ENCODE measurements at regions not wholly inside any gene's neighbourhood (a gene's known extent, or its start where the extent isn't known, plus 50 kb on each side); places are given as distances from the start of the nearest gene placed in this dataset.

DNA sequence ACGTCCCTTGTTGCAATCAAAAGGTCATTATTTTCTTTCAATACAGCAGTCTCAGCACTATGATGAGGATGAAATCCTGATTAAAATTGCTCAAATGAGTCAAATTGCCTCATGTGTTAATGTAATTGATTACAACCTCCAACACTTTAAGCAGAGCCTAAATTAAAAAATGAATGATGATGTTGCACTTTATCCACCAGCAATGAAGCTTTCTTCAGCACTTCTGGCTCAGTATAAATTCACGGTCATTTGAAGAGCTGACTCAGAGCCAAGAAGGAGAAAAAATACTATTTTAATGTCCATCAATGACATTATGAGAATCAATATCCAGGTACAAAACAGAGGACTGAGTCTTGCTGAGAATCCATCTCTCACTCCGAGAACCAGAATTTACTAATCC is 792.6 kb upstream of the ATXN8OS start:
- no peak overlapping the region for H3K4me3 ChIP-seq (ENCODE audit: low read depth, low read length)
- H3K9me3 ChIP-seq = no peaks in the 10 kb centered on the region
- no peaks in the 10 kb centered on the region for H3K36me3 ChIP-seq (ENCODE audit: control insufficient read depth, insufficient read depth, low read length)
- H3K4me3 Mint-ChIP-seq (ENCODE audit: unreplicated experiment) = no peak overlapping the region
- DNase-seq = no peak
- H3K36me3 Mint-ChIP-seq (ENCODE audit: insufficient read depth, unreplicated experiment) = no peaks in the 10 kb centered on the region
- CTCF ChIA-PET = no interaction called here
- no TSS peak for BruUV-seq (replicated peaks)
- H3K27ac Mint-ChIP-seq (ENCODE audit: unreplicated experiment) = no peak overlapping the region
- TF ChIP-seq, protein P1, sequence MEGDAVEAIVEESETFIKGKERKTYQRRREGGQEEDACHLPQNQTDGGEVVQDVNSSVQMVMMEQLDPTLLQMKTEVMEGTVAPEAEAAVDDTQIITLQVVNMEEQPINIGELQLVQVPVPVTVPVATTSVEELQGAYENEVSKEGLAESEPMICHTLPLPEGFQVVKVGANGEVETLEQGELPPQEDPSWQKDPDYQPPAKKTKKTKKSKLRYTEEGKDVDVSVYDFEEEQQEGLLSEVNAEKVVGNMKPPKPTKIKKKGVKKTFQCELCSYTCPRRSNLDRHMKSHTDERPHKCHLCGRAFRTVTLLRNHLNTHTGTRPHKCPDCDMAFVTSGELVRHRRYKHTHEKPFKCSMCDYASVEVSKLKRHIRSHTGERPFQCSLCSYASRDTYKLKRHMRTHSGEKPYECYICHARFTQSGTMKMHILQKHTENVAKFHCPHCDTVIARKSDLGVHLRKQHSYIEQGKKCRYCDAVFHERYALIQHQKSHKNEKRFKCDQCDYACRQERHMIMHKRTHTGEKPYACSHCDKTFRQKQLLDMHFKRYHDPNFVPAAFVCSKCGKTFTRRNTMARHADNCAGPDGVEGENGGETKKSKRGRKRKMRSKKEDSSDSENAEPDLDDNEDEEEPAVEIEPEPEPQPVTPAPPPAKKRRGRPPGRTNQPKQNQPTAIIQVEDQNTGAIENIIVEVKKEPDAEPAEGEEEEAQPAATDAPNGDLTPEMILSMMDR (IDR thresholded peaks at IDR 0.05; ENCODE audit: insufficient read depth in 1 of 2, low read depth in 1 of 2, low read length in 1 of 2, severe bottlenecking in 1 of 2, unreplicated experiment in 1 of 2) = no peak
- intact Hi-C loops (cut with micrococcal nuclease; ENCODE audit: unreplicated experiment) = no loop called here
- POLR2A ChIA-PET = no interaction called here
- no peaks in the 10 kb centered on the region for H3K9me3 Mint-ChIP-seq (ENCODE audit: unreplicated experiment)
- H3K4me1 ChIP-seq = no peaks in the 10 kb centered on the region
- no peaks in the 10 kb centered on the region for H3K27me3 ChIP-seq (replicated peaks; ENCODE audit: control insufficient read depth, insufficient read depth, low read length)
- H3K27me3 Mint-ChIP-seq (ENCODE audit: insufficient read depth, unreplicated experiment) = no peaks in the 10 kb centered on the region
- H3K4me1 Mint-ChIP-seq (ENCODE audit: low read depth, unreplicated experiment) = no peaks in the 10 kb centered on the region

DNA sequence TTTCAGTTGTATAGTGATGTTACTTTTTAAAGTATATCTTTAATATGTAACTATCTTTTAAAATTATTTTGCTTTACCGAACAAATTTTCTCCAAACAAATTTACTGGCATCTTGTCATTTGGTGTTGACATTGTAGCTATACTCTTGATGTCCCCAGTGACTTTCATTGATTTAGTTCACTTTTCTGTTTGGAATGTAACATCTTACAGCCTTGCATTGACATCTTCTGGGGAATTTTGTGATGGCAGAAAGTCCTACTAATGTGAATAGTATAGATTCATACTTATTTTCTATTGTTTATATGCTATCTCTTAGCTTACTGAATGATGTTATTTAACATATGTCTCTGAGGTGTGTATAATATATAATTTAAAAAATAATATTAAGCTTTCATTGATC is 800.9 kb upstream of the ATXN8OS start:
- Mint-ChIP-seq H3K4me3 (ENCODE audit: unreplicated experiment) (no peak overlapping the region), H3K9me3 (ENCODE audit: unreplicated experiment) (no peaks in the 10 kb centered on the region), H3K36me3 (ENCODE audit: insufficient read depth, unreplicated experiment) (no peaks in the 10 kb centered on the region), H3K27ac (ENCODE audit: unreplicated experiment) (no peak overlapping the region), H3K4me1 (ENCODE audit: low read depth, unreplicated experiment) (no peaks in the 10 kb centered on the region), H3K27me3 (ENCODE audit: insufficient read depth, unreplicated experiment) (no peaks in the 10 kb centered on the region)
- POLR2A ChIA-PET = no interaction called here
- no TSS peak for BruUV-seq (replicated peaks)
- Histone ChIP-seq H3K9me3 (no peaks in the 10 kb centered on the region), H3K36me3 (ENCODE audit: control insufficient read depth, insufficient read depth, low read length) (no peaks in the 10 kb centered on the region), H3K27me3 (replicated peaks; ENCODE audit: control insufficient read depth, insufficient read depth, low read length) (no peaks in the 10 kb centered on the region), H3K4me1 (no peaks in the 10 kb centered on the region), H3K4me3 (ENCODE audit: low read depth, low read length) (no peak overlapping the region)
- CTCF ChIA-PET = no interaction called here
- TF ChIP-seq, protein P1 (IDR thresholded peaks at IDR 0.05; ENCODE audit: insufficient read depth in 1 of 2, low read depth in 1 of 2, low read length in 1 of 2, severe bottlenecking in 1 of 2, unreplicated experiment in 1 of 2) = no peak
- DNase-seq = no peak
- intact Hi-C loops (cut with micrococcal nuclease; ENCODE audit: unreplicated experiment) = no loop called here

DNA sequence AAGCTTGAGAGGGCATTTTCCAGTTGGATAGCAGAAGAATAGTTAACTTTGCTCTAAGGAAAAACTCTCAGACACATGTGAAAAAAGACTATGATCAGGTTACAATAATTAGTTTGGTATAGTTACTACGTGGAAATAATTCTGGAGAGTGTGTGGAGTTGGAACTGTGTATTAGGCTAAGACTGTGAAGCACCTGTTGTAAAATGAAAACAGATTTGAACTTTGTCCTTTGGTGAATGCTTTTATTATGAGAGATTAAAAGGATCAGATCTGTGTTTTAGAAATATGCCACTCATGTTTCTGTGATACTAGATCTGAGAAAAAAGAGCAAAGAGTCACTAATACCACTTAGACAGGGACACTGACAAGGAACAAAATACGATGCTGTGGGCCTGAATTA is 807.5 kb upstream of the ATXN8OS start:
- no TSS peak for BruUV-seq (replicated peaks)
- Histone ChIP-seq H3K4me3 (ENCODE audit: low read depth, low read length) (no peak overlapping the region), H3K36me3 (ENCODE audit: control insufficient read depth, insufficient read depth, low read length) (no peaks in the 10 kb centered on the region), H3K27me3 (replicated peaks; ENCODE audit: control insufficient read depth, insufficient read depth, low read length) (no peaks in the 10 kb centered on the region), H3K4me1 (no peaks in the 10 kb centered on the region), H3K9me3 (no peaks in the 10 kb centered on the region)
- POLR2A ChIA-PET = no interaction called here
- intact Hi-C loops (cut with micrococcal nuclease; ENCODE audit: unreplicated experiment) = no loop called here
- H3K36me3 Mint-ChIP-seq (ENCODE audit: insufficient read depth, unreplicated experiment) = no peaks in the 10 kb centered on the region
- no peak for DNase-seq
- CTCF ChIA-PET = no interaction called here
- H3K27ac Mint-ChIP-seq (ENCODE audit: unreplicated experiment) = no peak overlapping the region
- H3K27me3 Mint-ChIP-seq (ENCODE audit: insufficient read depth, unreplicated experiment) = no peaks in the 10 kb centered on the region
- H3K4me1 Mint-ChIP-seq (ENCODE audit: low read depth, unreplicated experiment) = peaks cover 6% of the 10 kb centered on the region
- H3K4me3 Mint-ChIP-seq (ENCODE audit: unreplicated experiment) = no peak overlapping the region
- TF ChIP-seq, protein P1 (IDR thresholded peaks at IDR 0.05; ENCODE audit: insufficient read depth in 1 of 2, low read depth in 1 of 2, low read length in 1 of 2, severe bottlenecking in 1 of 2, unreplicated experiment in 1 of 2) = no peak
- H3K9me3 Mint-ChIP-seq (ENCODE audit: unreplicated experiment) = no peaks in the 10 kb centered on the region

Data from Caco-2 (cell line).